Glutamatergic neuron (in vitro differentiated cells): ENCODE measurements at regions not wholly inside any gene's neighbourhood (a gene's known extent, or its start where the extent isn't known, plus 50 kb on each side); places are given as distances from the start of the nearest gene placed in this dataset.
"Not testable (repeated sequence)": the region's sequence is repeated elsewhere in the genome, so short reads cannot be mapped to it uniquely, and the experiment has no call there.

Experiments used
- DNase-seq: peaks from one replicate; pipeline ENCODE4 v3.0.0; 2022
- H3K27ac Mint-ChIP-seq: one replicate; pipeline ENCODE4 v1.8.0; 2020; ENCODE audit warnings: mild to moderate bottlenecking, mixed read lengths, inconsistent platforms; ENCODE audit not compliant: unreplicated experiment
- H3K27me3 Mint-ChIP-seq: one replicate; pipeline ENCODE4 v1.8.0; 2020; ENCODE audit warnings: mild to moderate bottlenecking, moderate library complexity, mixed read lengths, inconsistent platforms; ENCODE audit not compliant: unreplicated experiment
- H3K36me3 Mint-ChIP-seq: one replicate; pipeline ENCODE4 v1.8.0; 2020; ENCODE audit warnings: mild to moderate bottlenecking, mixed read lengths, inconsistent platforms; ENCODE audit not compliant: unreplicated experiment
- H3K4me1 Mint-ChIP-seq: one replicate; pipeline ENCODE4 v1.8.0; 2020; ENCODE audit warnings: mild to moderate bottlenecking, low read depth, mixed read lengths, inconsistent platforms; ENCODE audit not compliant: unreplicated experiment
- H3K4me3 Mint-ChIP-seq: one replicate; pipeline ENCODE4 v1.8.0; 2020; ENCODE audit warnings: mild to moderate bottlenecking, mixed read lengths, inconsistent platforms; ENCODE audit not compliant: unreplicated experiment
- H3K9me3 Mint-ChIP-seq: one replicate; pipeline ENCODE4 v1.8.0; 2020; ENCODE audit warnings: mild to moderate bottlenecking, moderate library complexity, mixed read lengths, inconsistent platforms; ENCODE audit not compliant: unreplicated experiment
- CTCF ChIP-seq: fragments of 200-600 bp; sonication (generic); IDR thresholded peaks from one replicate; pipeline ENCODE4 v1.5.0; 2021; ENCODE audit not compliant: partially characterized antibody, unreplicated experiment

GRCh38 chr2:150208689-150209088 lies 278.8 kb downstream of the RND3 start:
- H3K4me1 Mint-ChIP-seq = no peaks in the 10 kb centered on the region
- H3K4me3 Mint-ChIP-seq = no peak overlapping the region
- H3K36me3 Mint-ChIP-seq = no peaks in the 10 kb centered on the region
- H3K27me3 Mint-ChIP-seq = no peaks in the 10 kb centered on the region
- TF ChIP-seq CTCF = no peak
- no peak overlapping the region for H3K27ac Mint-ChIP-seq
- H3K9me3 Mint-ChIP-seq = no peaks in the 10 kb centered on the region
- no peak for DNase-seq

- no peak for TF ChIP-seq CTCF
- DNase-seq = no peak
- Mint-ChIP-seq H3K36me3 (no peaks in the 10 kb centered on the region), H3K4me3 (no peak overlapping the region), H3K27ac (no peak overlapping the region), H3K9me3 (no peaks in the 10 kb centered on the region), H3K4me1 (no peaks in the 10 kb centered on the region), H3K27me3 (peaks cover 2% of the 10 kb centered on the region)
These were observed 279.5 kb downstream of the RND3 start for GRCh38 chr2:150207979-150208378.

GRCh38 chr2:150204451-150204850 lies 283.0 kb downstream of the RND3 start:
- peaks cover 2% of the 10 kb centered on the region for H3K27me3 Mint-ChIP-seq
- no peaks in the 10 kb centered on the region for H3K4me1 Mint-ChIP-seq
- DNase-seq = no peak
- TF ChIP-seq CTCF = no peak
- no peaks in the 10 kb centered on the region for H3K9me3 Mint-ChIP-seq
- no peak overlapping the region for H3K27ac Mint-ChIP-seq
- no peaks in the 10 kb centered on the region for H3K36me3 Mint-ChIP-seq
- H3K4me3 Mint-ChIP-seq = no peak overlapping the region

- not testable (repeated sequence) for H3K27ac Mint-ChIP-seq, H3K36me3 Mint-ChIP-seq, DNase-seq, H3K9me3 Mint-ChIP-seq, H3K4me1 Mint-ChIP-seq, H3K27me3 Mint-ChIP-seq, H3K4me3 Mint-ChIP-seq
These were observed 292.7 kb downstream of the RND3 start for GRCh38 chr2:150194816-150195215.

GRCh38 chr2:150192701-150193100 lies 294.8 kb downstream of the RND3 start:
- Mint-ChIP-seq H3K27ac (no peak overlapping the region), H3K4me3 (no peak overlapping the region), H3K36me3 (peaks cover 5% of the 10 kb centered on the region), H3K27me3 (no peaks in the 10 kb centered on the region), H3K4me1 (no peaks in the 10 kb centered on the region), H3K9me3 (peaks cover 3% of the 10 kb centered on the region)
- TF ChIP-seq CTCF = no peak
- DNase-seq = no peak

GRCh38 chr2:150191349-150191748 lies 296.1 kb downstream of the RND3 start:
- H3K27ac Mint-ChIP-seq = no peak overlapping the region

More at GRCh38 chr2:150191349-150191748, 296.1 kb downstream of the RND3 start:
- no peak for TF ChIP-seq CTCF
- no peaks in the 10 kb centered on the region for H3K9me3 Mint-ChIP-seq
- DNase-seq = no peak
- no peaks in the 10 kb centered on the region for H3K4me1 Mint-ChIP-seq
- H3K27me3 Mint-ChIP-seq = no peaks in the 10 kb centered on the region
- H3K4me3 Mint-ChIP-seq = no peak overlapping the region
- H3K36me3 Mint-ChIP-seq = peaks cover 5% of the 10 kb centered on the region
